NCI-H1417 (cell line): ENCODE measurements at regions not wholly inside any gene's neighbourhood (a gene's known extent, or its start where the extent isn't known, plus 50 kb on each side); places are given as distances from the start of the nearest gene placed in this dataset.
"Not testable (repeated sequence)": the region's sequence is repeated elsewhere in the genome, so short reads cannot be mapped to it uniquely, and the experiment has no call there.

Experiments
- DNase-seq, 3 experiments: peaks; one replicate each; lab custom pipeline; 2025; lab: John Stamatoyannopoulos, UW

- no peak for DNase-seq
Observed at GRCh38 chr5:37962389-37962788, 122.5 kb upstream of the GDNF start.

GRCh38 chr5:37957218-37957617 is 117.4 kb upstream of the GDNF start:
- no peak for DNase-seq

DNA sequence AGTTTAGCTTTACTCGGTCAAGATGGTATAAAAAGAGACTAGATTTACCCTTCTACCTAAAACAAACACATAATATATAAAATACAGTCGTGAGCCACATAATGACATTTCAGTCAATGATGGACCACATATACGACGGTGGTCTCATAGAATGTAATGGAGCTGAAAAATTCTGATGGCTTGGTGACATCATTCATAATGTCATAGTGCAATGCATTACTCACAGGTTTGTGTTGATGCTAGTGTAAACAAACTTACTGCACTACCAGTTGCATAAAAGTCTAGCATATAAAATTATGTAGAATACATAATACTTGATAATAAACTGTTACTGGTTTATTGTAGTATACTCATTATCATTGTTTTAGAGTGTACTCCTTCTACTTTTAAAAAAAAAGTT is 115.9 kb upstream of the GDNF start:
- DNase-seq: no peak

- DNase-seq: no peak
Observed at GRCh38 chr5:37954561-37954960, 114.7 kb upstream of the GDNF start.

DNA sequence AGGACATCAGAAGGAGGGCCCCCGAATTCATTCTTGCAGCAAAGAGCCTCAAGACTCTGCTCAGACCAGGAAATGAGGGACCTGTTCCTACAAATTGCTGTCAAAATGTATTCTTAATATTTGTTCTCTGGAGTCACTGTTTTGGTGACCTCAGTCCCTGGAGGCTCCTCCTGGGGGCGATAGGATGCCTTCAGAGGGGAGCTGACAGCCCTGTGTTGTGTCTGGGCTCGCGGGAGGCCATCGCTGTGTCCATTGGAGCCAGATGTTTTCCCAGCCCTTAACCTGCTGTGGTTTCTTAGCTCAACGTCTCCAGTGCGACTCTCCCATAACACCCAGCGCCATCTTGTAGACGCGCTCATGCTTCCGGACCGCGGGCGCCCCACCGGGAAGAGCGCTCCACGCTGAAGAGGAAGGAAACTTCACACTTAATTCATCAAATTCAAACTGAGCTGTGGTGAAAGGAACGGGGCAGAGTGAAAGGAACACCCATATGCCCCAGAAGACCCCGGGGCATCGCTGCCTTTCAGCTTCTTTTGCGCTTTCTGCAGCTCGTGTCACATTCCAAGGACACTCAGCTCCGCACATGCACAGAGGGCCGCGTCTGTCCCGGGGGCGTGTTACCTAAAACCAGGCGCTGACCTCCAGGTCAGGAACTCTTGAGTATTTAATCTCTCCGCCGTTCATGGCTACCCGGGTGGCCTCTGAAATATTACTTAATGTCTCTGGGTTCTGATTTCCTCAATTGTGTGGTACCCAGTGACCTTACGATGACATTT is 112.3 kb upstream of the GDNF start:
- DNase-seq: no peak

DNA sequence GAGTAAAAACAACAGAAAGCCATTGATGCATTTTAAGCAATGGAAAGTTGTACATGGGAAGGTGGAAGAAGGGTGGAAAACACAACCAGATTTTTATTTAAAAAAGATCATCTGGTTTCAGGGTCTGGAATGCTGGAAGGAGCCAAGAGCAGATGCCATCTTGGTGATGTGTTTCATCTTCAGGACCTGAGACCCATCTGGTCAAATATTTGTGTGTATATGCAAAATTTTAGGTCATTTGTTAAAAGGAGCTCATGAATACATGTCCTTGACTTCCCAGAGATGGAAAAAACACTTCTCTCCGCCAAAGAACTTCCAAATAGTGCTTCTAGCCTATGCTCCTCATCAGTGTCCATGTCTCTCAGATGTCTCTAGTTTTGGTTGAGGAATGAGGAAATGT is 110.6 kb upstream of the GDNF start:
- no peak for DNase-seq

DNA sequence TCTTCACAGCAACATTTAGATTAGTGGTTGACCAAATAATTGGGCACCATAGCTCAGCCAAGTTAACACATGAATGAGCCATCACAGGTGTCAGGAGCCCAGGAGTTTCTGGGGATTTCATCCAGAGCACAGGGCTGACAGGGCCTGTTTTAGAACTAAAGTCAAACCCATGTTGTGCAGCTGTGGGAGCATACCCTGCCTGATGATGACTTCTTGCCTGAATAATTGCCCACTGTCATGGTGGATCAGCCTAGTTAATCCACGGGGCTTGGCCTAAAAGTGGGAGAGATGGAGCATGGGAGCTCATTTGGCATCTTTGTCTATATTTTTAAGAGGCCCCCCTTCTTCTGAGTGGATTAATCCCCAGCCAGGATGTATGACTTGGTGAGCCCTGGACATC is 105.6 kb upstream of the GDNF start:
- no peak for DNase-seq

DNA sequence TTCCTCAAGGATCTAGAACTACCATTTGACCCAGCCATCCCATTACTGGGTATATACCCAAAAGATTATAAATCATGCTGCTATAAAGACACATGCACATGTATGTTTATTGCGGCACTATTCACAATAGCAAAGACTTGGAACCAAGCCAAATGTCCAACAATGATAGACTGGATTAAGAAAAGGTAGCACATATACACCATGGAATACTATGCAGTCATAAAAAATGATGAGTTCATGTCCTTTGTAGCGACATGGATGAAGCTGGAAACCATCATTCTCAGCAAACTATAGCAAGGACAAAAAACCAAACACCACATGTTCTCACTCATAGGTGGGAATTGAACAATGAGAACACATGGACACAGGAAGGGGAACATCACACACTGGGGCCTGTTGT is 103.3 kb upstream of the GDNF start:
- DNase-seq: not testable (repeated sequence)

- DNase-seq: peak in 2 of 3 experiments; percentile 29 to 75
Observed at GRCh38 chr5:37940931-37941623, 101.2 kb upstream of the GDNF start.

- no peak for DNase-seq
Observed at GRCh38 chr5:37938861-37939260, 99.0 kb upstream of the GDNF start.

DNA sequence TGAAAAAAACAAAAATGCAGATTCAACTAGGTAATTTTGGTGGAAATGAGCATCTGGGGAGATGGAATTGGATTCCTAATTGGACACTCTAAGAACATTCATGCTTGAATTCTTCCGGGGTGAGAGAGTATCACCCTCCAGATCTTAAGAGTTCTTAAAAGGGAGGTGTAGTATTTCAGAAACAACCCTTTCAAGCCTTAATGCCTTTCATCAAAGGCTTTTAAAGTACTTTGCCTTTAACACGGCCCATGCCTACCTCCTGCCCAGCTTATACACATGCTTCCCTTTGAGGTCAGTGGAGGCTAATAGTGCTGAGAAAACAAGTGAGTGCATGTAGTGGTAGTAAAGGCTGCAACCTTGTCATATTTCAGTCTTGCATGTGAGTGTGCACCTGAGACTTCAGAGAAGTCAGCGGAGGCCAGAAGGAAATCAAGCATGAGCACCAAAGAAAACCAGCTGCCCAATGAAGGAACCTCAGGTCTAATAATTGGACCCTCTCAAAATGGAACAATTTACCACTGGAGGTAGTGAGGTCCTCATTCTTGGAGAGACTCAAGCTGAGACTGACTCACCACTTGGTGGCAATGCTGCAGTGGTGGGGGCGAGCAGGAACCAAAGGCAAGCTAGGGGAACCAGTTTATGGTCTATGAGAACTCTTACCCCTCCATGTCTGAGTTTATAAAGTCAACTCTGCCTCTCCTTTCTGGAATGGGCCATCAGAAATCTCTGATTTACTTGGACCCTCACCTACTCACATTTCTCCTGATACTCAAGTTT is 98.4 kb upstream of the GDNF start:
- DNase-seq: peak in 1 of 3 experiments; percentile 19

DNA sequence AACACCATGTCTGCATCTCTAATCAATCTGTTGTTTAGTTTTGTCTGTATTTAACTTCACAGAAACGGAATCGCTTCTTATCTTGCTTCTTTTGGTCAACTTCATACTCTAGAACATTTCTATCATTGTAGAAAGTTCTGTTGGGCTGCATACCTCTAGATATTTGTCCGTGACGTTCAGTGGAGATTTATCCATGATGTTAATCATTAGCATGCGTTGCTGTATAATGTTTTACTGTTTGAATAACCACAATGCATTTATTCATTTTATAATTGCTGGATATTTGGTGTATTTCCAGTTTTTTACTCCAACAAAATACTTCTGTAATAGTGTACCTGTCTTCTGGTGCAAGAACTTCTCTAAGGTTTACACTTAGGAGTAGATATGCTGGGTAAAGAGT is 96.2 kb upstream of the GDNF start:
- DNase-seq: no peak

- DNase-seq: no peak
Observed at GRCh38 chr5:37933576-37933975, 93.7 kb upstream of the GDNF start.

DNA sequence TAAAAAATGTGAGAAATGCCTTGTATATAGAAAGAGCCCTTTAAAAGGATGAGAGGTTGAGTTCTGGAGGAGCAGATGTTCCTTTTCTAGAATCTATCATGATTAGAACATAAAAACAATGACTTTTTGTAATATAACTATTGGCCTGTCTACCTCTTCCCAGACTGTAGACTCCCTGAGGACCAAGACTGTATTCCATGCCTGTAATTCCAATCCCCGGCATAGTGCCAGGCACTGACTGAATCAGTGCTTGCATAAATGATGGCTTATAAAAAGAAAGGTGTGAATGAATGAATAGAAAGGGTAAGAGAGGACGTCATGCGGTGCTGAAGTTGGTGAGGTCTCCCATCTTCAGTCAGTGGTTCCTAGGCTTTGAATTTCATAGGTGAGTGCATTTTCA is 92.6 kb upstream of the GDNF start:
- no peak for DNase-seq

DNA sequence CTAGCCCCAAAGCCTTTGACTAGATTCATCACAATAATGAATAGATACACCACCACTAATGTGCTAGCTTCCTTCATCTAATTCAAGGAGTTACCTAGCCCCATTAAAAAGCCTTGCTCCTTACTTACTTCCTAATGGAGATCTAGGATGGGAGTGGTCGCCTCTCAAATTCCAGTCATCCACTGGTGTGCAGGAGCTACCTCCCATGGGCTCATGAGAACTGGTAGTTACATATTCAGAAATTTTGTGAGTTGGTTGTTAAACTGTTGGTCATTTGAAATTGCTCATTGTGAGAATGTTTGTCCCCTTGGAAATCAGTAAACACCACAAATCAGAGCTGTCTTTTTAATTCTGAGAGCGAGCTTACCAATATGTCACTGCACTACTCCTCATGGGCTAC is 91.7 kb upstream of the GDNF start:
- DNase-seq: no peak

GRCh38 chr5:37930350-37930749 is 90.5 kb upstream of the GDNF start:
- no peak for DNase-seq

DNA sequence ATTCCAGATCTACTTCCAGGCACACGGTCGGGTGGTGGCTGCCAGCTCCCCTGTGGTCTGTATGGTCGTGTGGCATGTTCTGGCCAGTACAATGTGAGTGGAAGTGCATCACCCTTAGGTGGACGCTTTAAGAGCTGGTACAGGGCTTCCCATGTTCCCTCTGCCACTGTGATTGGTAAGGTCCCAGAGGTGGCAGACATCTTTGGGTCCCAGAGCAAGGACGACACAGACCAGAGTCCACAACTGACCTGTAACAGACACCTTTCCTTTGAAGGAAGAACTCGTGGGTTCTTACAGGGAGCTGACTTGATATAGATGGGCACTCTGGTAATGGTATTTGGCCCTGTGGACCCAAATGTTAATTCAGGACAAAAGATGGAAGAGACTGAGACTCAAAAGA is 90.0 kb upstream of the GDNF start:
- DNase-seq: no peak

GRCh38 chr5:37927753-37928152 is 87.9 kb upstream of the GDNF start:
- not testable (repeated sequence) for DNase-seq

- no peak for DNase-seq
Observed at GRCh38 chr5:37926732-37927131, 86.9 kb upstream of the GDNF start.

GRCh38 chr5:37921452-37921851 is 81.6 kb upstream of the GDNF start:
- no peak for DNase-seq

- DNase-seq: no peak
Observed at GRCh38 chr5:37918424-37918823, 78.6 kb upstream of the GDNF start.

DNA sequence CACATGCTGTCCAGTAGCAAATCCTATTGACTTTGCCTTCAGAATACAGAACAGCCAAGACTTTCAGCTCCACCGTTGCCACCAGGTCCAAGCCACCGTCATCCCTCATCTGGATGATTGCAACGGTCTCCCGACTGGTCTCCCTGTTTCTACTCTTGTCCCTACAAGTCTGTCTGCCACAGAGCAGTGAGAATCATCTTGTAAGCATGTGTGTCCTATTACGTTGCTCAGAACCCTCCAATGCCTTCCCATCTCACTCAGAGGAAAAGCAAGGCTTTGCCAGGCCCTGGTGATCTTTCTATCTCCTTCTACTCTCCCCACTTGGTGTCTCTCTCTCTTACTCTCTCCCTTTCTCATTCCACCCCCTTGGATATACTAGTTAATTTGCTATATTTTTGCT is 76.7 kb upstream of the GDNF start:
- no peak for DNase-seq
